ENCODE measurements at regions not wholly inside any gene's neighbourhood (a gene's known extent, or its start where the extent isn't known, plus 50 kb on each side); places are given as distances from the start of the nearest gene placed in this dataset.
"Not testable (repeated sequence)": the region's sequence is repeated elsewhere in the genome, so short reads cannot be mapped to it uniquely, and the experiment has no call there.

DNA sequence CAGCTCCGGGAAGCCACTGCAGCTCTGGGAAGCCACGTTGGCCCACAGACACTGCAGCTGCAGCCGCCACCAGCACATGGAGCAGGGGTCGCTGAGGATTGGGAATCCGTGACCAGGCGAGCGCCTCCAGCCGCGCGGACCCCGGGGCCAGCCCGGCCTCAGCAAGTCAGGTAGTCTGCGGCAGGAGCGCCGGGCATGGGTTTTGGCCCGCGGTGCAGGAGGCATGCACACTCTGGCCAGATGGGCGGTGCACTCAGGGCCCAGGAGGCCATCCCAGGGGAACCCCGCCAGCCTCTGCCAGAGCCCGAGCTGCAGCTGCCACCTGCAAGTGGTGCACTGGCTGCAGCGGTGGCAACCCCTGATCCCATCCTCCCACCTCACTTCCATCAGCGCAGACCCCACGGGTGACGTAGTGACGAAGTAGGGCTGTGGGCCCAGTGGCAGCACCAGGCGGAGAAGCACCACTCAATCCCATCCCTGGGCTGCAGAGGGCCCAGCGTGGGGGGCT, 368.3 kb upstream of the SPATA31A5 start:
- no peak overlapping the region for H3K27ac ChIP-seq
- DNase-seq (ENCODE audit: low read depth in 1 of 2, low spot score in 1 of 2) (no peak), ATAC-seq (no peak), FAIRE-seq (no peak)
- H3K4me1 ChIP-seq = no peaks in the 10 kb centered on the region
- no peak overlapping the region for H3K4me3 ChIP-seq
- CTCF ChIA-PET = no interaction called here
- no peak overlapping the region for H3K4me2 ChIP-seq
- H3K9me3 ChIP-seq = no peaks in the 10 kb centered on the region; the same call in 2 of the 3 replicates
- TF ChIP-seq HOXB5 (CRISPR knock-in tag; IDR thresholded peaks at IDR 0.05) = no peak
- no peak for TF ChIP-seq GATA3 (IDR thresholded peaks at IDR 0.05; ENCODE audit: borderline replicate concordance)
- TF ChIP-seq HOXB13 (CRISPR knock-in tag; IDR thresholded peaks at IDR 0.05; ENCODE audit: low read depth) = no peak
- TF ChIP-seq FOSB (CRISPR knock-in tag; IDR thresholded peaks at IDR 0.05) = no peak
- TF ChIP-seq ZNF302 (CRISPR knock-in tag; IDR thresholded peaks at IDR 0.05) = no peak
- WGBS (ENCODE audit: missing lambda C conversion rate) = 72% methylated on average over 18 of the region's 27 CpGs
- POLR2A ChIA-PET = no interaction called here

DNA sequence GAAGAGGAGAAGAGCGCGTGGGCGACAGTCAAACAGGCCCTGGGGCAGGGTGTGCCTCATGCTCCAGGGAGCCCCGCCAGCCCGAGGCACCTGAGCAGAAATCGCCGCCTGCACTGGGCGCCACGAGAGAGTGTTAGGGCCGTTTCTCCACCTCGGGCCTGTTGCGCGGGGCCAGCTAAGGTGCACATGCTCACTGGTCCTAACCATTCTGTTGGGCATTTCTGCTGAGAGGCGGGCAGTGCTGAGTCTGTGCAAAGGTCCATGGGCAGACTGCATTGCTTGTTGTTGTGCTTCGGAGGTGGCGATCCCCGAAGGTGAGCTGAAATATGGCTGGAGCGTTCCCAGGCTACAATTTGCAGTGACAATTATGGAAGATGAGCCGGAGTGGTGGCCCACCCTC, 367.8 kb upstream of the SPATA31A5 start:
- 58% methylated on average over 12 of the region's 19 CpGs for WGBS (ENCODE audit: missing lambda C conversion rate)

DNA sequence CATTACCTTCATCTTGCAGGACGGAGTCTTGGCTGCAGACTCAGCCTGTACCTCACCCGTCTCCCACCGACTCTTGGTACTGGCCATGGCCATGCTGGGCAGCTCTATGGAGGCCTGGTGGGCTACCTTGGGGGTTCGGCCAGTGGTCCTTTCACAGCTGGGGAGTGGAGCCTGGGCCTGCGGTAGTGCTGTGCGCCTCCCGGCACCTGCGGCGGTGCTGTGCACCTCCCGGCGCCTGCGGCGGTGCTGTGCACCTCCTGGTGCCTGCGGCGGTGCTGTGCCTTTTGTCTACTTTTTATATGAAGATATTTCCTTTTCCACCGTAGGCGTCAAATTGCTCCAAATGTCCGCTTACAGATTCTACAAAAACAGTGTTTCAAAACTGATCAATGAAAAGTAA, 367.2 kb upstream of the SPATA31A5 start:
- POLR2A ChIA-PET; H3K4me3 ChIP-seq; DNase-seq (ENCODE audit: low read depth in 1 of 2, low spot score in 1 of 2); H3K27ac ChIP-seq; ATAC-seq; CTCF ChIA-PET; H3K4me2 ChIP-seq; H3K9me3 ChIP-seq; H3K4me1 ChIP-seq; FAIRE-seq: not testable (repeated sequence)
- 85% methylated on average over 18 of the region's 18 CpGs for WGBS (ENCODE audit: missing lambda C conversion rate)

More for the DNA sequence above, 367.8 kb upstream of the SPATA31A5 start:
- Histone ChIP-seq H3K27ac (no peak overlapping the region), H3K4me2 (no peak overlapping the region), H3K4me3 (no peak overlapping the region), H3K4me1 (no peaks in the 10 kb centered on the region), H3K9me3 (no peaks in the 10 kb centered on the region; the same call in 2 of the 3 replicates)
- TF ChIP-seq JUNB (IDR thresholded peaks at IDR 0.05) (no peak), ESRRA (IDR thresholded peaks at IDR 0.05; ENCODE audit: borderline replicate concordance, low read length) (no peak)
- ATAC-seq (no peak), DNase-seq (ENCODE audit: low read depth in 1 of 2, low spot score in 1 of 2) (no peak), FAIRE-seq (no peak)
- ChIA-PET CTCF (no interaction called here), POLR2A (no interaction called here)

Small RNA genes in the stretch of these regions (small RNA-seq; reads per million reads assigned to genes)
- gene BX088702.1 = 0 reads per million in 6 experiments

Measured in A549 (cell line).